GM06990 (cell line): ENCODE measurements at regions not wholly inside any gene's neighbourhood (a gene's known extent, or its start where the extent isn't known, plus 50 kb on each side); places are given as distances from the start of the nearest gene placed in this dataset.
A peak's percentile ranks its signal among the peaks of the same experiment; 100 is the strongest.

Experiments used
- DNase-seq: peaks from one replicate; pipeline ENCODE4 v3.0.0-alpha.2; 2011; ENCODE audit not compliant: insufficient read length; ENCODE audit errors: extremely low read depth
- H3K27me3 ChIP-seq: replicated peaks from 2 replicates; pipeline ENCODE4 v1.6.0; 2011; ENCODE audit warnings: low read length; ENCODE audit not compliant: control insufficient read depth, insufficient read depth
- H3K36me3 ChIP-seq: 2 replicates; pipeline ENCODE4 v1.5.1; 2011; ENCODE audit warnings: low read length; ENCODE audit not compliant: control insufficient read depth, insufficient read depth
- H3K4me3 ChIP-seq: replicated peaks from 2 replicates; pipeline ENCODE4 v1.5.1; 2011; ENCODE audit warnings: low read depth, mild to moderate bottlenecking, control low read depth, low read length
- TF ChIP-seq, protein P1 (sequence below): IDR thresholded peaks from 2 replicates; pipeline ENCODE4 v1.5.1; 2011; ENCODE audit warnings: low read length, control low read depth, mild to moderate bottlenecking, inconsistent platforms; ENCODE audit not compliant: insufficient read depth, poor library complexity, severe bottlenecking

DNA sequence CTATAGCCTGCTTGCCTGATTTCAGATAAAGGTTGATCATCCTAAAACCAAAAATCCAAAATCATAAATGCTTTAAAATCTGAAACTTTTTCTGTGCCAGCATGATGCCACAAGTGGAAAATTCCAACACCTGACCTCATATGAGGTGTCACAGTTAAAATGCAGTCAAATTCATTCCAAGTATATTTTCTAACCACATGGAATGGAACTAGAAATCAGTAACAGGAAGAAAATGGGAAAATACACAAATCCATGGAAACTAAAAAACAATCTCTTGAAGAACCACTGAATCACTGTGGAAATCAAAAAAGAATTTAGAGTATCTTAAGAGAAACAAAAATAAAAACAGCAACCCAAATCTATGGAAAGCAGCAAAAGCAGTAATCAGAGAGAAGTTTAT, 297.5 kb upstream of the COX7C start:
- TF ChIP-seq, protein P1, sequence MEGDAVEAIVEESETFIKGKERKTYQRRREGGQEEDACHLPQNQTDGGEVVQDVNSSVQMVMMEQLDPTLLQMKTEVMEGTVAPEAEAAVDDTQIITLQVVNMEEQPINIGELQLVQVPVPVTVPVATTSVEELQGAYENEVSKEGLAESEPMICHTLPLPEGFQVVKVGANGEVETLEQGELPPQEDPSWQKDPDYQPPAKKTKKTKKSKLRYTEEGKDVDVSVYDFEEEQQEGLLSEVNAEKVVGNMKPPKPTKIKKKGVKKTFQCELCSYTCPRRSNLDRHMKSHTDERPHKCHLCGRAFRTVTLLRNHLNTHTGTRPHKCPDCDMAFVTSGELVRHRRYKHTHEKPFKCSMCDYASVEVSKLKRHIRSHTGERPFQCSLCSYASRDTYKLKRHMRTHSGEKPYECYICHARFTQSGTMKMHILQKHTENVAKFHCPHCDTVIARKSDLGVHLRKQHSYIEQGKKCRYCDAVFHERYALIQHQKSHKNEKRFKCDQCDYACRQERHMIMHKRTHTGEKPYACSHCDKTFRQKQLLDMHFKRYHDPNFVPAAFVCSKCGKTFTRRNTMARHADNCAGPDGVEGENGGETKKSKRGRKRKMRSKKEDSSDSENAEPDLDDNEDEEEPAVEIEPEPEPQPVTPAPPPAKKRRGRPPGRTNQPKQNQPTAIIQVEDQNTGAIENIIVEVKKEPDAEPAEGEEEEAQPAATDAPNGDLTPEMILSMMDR: no peak
- DNase-seq: no peak
- H3K36me3 ChIP-seq: no peaks in the 10 kb centered on the region
- no peak overlapping the region for H3K4me3 ChIP-seq
- no peaks in the 10 kb centered on the region for H3K27me3 ChIP-seq

DNA sequence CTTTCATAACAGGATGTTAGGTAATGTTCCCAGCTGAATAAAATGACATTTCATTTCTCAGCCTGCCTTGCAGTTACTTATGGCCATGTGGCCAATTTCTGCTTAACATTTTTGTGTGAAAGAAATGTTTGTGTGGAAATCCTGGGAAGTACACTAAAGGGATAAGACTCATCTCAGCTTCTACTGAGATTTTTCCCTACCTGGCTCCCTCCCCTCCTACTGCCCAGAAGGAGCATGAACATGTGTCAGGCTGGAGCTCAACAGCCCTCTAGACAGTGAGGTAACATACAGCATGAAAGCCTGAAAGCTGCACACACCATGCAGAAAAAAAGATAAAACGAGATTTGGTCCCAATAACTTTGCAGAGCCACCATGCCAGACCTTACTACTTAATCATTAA, 288.4 kb upstream of the COX7C start:
- Histone ChIP-seq H3K4me3 (no peak overlapping the region), H3K36me3 (no peaks in the 10 kb centered on the region), H3K27me3 (no peaks in the 10 kb centered on the region)
- no peak for DNase-seq
- TF ChIP-seq, protein P1: no peak

DNA sequence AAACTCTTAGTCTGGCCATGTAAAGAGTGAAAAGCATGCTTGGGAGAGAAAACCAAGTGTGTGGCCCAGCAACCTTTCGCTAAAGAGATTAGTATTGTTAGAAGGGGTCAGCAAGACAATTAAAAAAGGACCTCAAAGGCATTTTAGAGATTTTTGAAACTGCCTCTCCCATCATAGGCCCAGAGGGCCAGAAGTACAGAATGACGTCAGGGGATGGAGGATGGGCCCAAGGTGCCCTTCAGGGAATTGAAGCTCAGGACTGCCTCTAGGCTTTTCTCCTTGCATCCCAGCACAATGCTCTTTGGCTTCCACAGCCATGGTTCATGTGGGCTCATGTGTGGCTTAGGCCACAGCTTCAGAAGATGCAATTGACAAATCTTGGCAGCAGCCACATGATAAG, 287.0 kb upstream of the COX7C start:
- no peaks in the 10 kb centered on the region for H3K27me3 ChIP-seq
- TF ChIP-seq, protein P1: no peak
- no peaks in the 10 kb centered on the region for H3K36me3 ChIP-seq
- no peak for DNase-seq
- no peak overlapping the region for H3K4me3 ChIP-seq

DNA sequence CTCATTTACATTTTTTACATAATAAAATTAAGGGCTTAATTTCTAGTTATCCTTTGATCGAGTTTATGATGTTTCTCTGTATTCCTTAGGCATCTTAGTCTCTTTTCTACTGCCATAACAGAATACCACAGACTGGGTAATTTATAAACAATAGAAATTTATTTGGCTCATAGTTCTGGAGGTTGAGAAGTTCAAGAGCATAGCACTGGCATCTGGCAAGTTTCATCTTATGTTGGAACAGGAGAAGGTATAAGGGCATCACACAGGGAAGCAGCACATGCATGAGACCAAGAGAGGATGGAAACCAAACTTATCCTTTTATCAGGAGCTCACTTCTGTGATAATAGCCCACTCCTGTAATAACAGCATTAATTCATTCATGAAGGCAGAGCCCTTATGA, 284.9 kb upstream of the COX7C start:
- Histone ChIP-seq H3K27me3 (no peaks in the 10 kb centered on the region), H3K4me3 (no peak overlapping the region), H3K36me3 (no peaks in the 10 kb centered on the region)
- DNase-seq: no peak
- TF ChIP-seq, protein P1: no peak

DNA sequence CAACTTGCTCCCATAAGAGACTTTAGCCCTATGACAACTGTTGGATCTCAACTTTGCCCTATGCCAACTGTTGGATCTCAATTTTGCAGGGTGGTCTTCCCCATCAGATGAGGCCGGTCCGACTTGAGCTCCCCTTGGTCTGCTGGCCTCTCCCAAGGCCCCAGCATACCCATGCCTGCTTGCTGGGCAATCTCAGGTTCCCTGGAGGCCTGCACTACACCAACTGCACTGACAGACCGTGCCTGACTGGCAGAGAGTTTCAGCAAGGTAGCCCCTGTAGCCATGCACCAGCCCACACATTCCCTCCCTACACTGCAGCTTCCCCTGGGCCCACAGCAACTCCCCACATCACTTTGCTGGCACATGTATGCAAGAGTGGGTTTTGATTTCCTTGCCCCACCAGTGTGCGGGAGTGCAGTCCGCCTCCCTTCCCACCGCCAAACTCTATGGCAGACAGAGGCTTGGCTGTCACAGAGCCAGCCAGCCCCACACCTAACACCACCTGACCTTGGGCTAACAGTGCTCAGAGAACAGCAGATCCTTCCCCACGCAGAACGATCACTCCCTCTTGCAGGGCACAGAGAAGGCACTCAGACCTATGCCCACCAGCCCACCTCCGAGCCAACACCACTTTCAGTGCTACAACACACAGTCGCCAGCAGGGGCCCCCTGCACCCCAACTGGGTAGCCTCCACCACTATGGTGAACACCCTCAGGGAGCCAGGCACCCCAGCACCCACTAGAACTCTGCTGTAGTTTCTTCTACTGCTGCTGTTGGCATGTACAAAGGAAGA, 279.9 kb upstream of the COX7C start:
- DNase-seq: no peak
- TF ChIP-seq, protein P1: peak; percentile 26
- Histone ChIP-seq H3K36me3 (no peaks in the 10 kb centered on the region), H3K4me3 (no peak overlapping the region), H3K27me3 (no peaks in the 10 kb centered on the region)
